B cell (primary cell): ENCODE measurements at regions not wholly inside any gene's neighbourhood (a gene's known extent, or its start where the extent isn't known, plus 50 kb on each side); places are given as distances from the start of the nearest gene placed in this dataset.

Experiments used
- ATAC-seq: fragments of 200-7000 bp; cut with Tn5 transposase; one replicate; pipeline ENCODE4 v1.10.0; 2021; ENCODE audit warnings: low read depth, mild to moderate bottlenecking, moderate number of reproducible peaks, moderate library complexity
- CTCF ChIA-PET: fragments of 350-600 bp; sonication (Branson Sonifier 250); formaldehyde crosslinking; loops from one replicate; lab custom pipeline; 2021; ENCODE audit warnings: antibody characterized with exemption, inconsistent platforms; lab: Charles Lee
- POLR2A ChIA-PET: fragments of 350-600 bp; sonication (Branson Sonifier 250); formaldehyde crosslinking; loops from one replicate; lab custom pipeline; 2021; ENCODE audit warnings: antibody characterized with exemption; lab: Charles Lee
- DNase-seq: peaks from one replicate; pipeline ENCODE4 v3.0.0; 2013
- H2AFZ ChIP-seq: 2 replicates; pipeline ENCODE4 v1.6.1; 2012; ENCODE audit warnings: mild to moderate bottlenecking, low read depth, low read length; ENCODE audit not compliant: insufficient read depth, poor library complexity, severe bottlenecking
- H3K27ac ChIP-seq, 2 donors: 1 replicate in 1 of 2; 2 replicates in 1 of 2; pipeline ENCODE4 v1.5.1; 2012 to 2013; ENCODE audit warnings: low read length in 2 of 2, mild to moderate bottlenecking in 2 of 2, moderate library complexity in 1 of 2
- H3K27me3 ChIP-seq, 4 experiments: fragments of 200-600 bp in 1 of 4; sonication (generic) in 1 of 4; replicated peaks in 1 of 4; 1 replicate in 2 of 4; 2 replicates in 2 of 4; pipeline versions ENCODE4 v1.6.1 to v1.7.0; 2013 to 2016; ENCODE audit warnings: low read length in 3 of 4, mild to moderate bottlenecking in 2 of 4, mixed read lengths in 1 of 4, moderate library complexity in 1 of 4; ENCODE audit not compliant: insufficient read depth in 4 of 4, control insufficient read depth in 3 of 4; ENCODE audit errors: control extremely low read depth in 1 of 4
- H3K36me3 ChIP-seq, 2 experiments: replicated peaks in 1 of 2; 1 replicate in 1 of 2; 2 replicates in 1 of 2; pipeline versions ENCODE4 v1.6.1 to v1.7.1; 2013; ENCODE audit warnings: low read length in 1 of 2; ENCODE audit not compliant: insufficient read depth in 2 of 2, control insufficient read depth in 1 of 2; ENCODE audit errors: control extremely low read depth in 1 of 2, extremely low read depth in 1 of 2
- H3K4me1 ChIP-seq, 2 donors: fragments of 200-600 bp in 1 of 2; sonication (generic) in 1 of 2; 1 replicate in 1 of 2; 2 replicates in 1 of 2; pipeline versions ENCODE4 v1.5.1 to v1.6.1; 2013 to 2017; ENCODE audit warnings: low read length in 2 of 2; ENCODE audit not compliant: control insufficient read depth in 2 of 2, insufficient read depth in 2 of 2
- H3K4me2 ChIP-seq: replicated peaks from 2 replicates; pipeline ENCODE3; 2012; ENCODE audit warnings: mild to moderate bottlenecking, low read depth, low read length; ENCODE audit not compliant: poor library complexity, severe bottlenecking
- H3K4me3 ChIP-seq, 5 experiments: fragments of 200-600 bp in 1 of 5; sonication (generic) in 1 of 5; 1 replicate in 3 of 5; 2 replicates in 2 of 5; pipeline versions ENCODE4 v1.5.1 to v1.7.0; 2011 to 2016; ENCODE audit warnings: low read length in 4 of 5, mild to moderate bottlenecking in 4 of 5, low read depth in 2 of 5, control low read depth in 1 of 5, moderate library complexity in 1 of 5; ENCODE audit not compliant: insufficient read depth in 1 of 5; ENCODE audit errors: control extremely low read depth in 1 of 5, extremely low read depth in 1 of 5
- H3K79me2 ChIP-seq: fragments of 200-600 bp; sonication (generic); one replicate; pipeline ENCODE4 v1.6.0; 2016; ENCODE audit warnings: low read length; ENCODE audit not compliant: control insufficient read depth, insufficient read depth
- H3K9ac ChIP-seq: fragments of 200-600 bp; sonication (generic); 2 replicates; pipeline ENCODE4 v1.6.1; 2017; ENCODE audit warnings: mild to moderate bottlenecking, low read length, moderate library complexity
- H3K9me3 ChIP-seq, 3 donors: one replicate each; pipeline versions ENCODE4 v1.6.1 to v1.7.1; 2013; ENCODE audit warnings: low read length in 2 of 3; ENCODE audit not compliant: control insufficient read depth in 2 of 3, insufficient read depth in 1 of 3; ENCODE audit errors: control extremely low read depth in 1 of 3
- H4K20me1 ChIP-seq: 2 replicates; pipeline ENCODE4 v1.6.0; 2012; ENCODE audit warnings: mild to moderate bottlenecking, low read length; ENCODE audit not compliant: insufficient read depth, control insufficient read depth, poor library complexity, severe bottlenecking
- H3K27ac Mint-ChIP-seq: one replicate; pipeline ENCODE4 v1.8.0; 2021; ENCODE audit warnings: mixed read lengths
- H3K27me3 Mint-ChIP-seq: one replicate; pipeline ENCODE4 v1.8.0; 2021; ENCODE audit warnings: mixed read lengths
- H3K4me1 Mint-ChIP-seq: one replicate; pipeline ENCODE4 v1.8.0; 2021; ENCODE audit warnings: mixed read lengths
- H3K4me3 Mint-ChIP-seq: one replicate; pipeline ENCODE4 v1.8.0; 2021; ENCODE audit warnings: mixed read lengths
- H3K9me3 Mint-ChIP-seq: one replicate; pipeline ENCODE4 v1.8.0; 2022; ENCODE audit warnings: mixed read lengths; ENCODE audit not compliant: insufficient read depth
- EZH2 ChIP-seq: IDR thresholded peaks from 2 replicates; pipeline ENCODE4 v1.6.1; 2012; ENCODE audit warnings: borderline replicate concordance, low read depth, mild to moderate bottlenecking, moderate library complexity, low read length; ENCODE audit not compliant: insufficient read depth, poor library complexity, severe bottlenecking
- WGBS: methylation state at CpG from one replicate; pipeline ENCODE4 v1.1.5; 2013; ENCODE audit warnings: missing lambda C conversion rate; ENCODE audit not compliant: insufficient coverage; 5-methylcytosine and 5-hydroxymethylcytosine counted together
- intact Hi-C: fragments of 100-400 bp; cut with micrococcal nuclease; formaldehyde crosslinking; loops from one replicate; pipeline ENCODE4 v1.10.0; 2022
- TF ChIP-seq, protein P1 (sequence below): fragments of 200-600 bp; IDR thresholded peaks from one replicate; pipeline ENCODE4 v1.8.0; 2022; ENCODE audit warnings: antibody characterized with exemption, mild to moderate bottlenecking

DNA sequence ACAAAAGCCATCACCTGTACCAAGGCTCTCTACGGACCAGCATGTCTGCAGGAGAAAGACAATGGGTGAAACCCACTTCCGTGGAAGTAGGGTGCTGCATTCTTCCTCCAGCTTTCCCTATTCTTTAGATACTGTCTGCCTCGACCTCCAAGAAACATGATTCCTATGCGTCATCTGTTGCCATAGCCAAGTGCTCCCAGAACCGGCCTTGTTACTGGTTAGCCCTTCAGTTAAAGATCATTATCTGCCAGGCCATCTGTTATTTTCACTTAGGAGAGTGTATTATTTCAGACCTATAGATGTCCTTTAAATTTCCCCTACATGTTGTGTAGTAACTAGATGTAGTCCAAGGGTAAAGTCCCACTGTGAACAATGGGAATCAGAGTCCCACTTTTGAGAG lies 89.0 kb upstream of the KIAA1217 start:
- WGBS = 77% methylated on average over 3 of the region's 5 CpGs
- ATAC-seq (no peak), DNase-seq (no peak)
- H3K9me3 Mint-ChIP-seq = no peaks in the 10 kb centered on the region
- Histone ChIP-seq H3K4me1 (no peaks in the 10 kb centered on the region), H3K27ac (no peak overlapping the region), H4K20me1 (no peaks in the 10 kb centered on the region), H3K9ac (no peak overlapping the region), H3K4me3 (no peak overlapping the region), H3K36me3 (no peaks in the 10 kb centered on the region), H3K27me3 (no peaks in the 10 kb centered on the region), H2AFZ (no peak overlapping the region), H3K9me3 (no peaks in the 10 kb centered on the region), H3K79me2 (no peaks in the 10 kb centered on the region), H3K4me2 (no peak overlapping the region)
- no peak overlapping the region for H3K27ac Mint-ChIP-seq
- H3K4me3 Mint-ChIP-seq = no peak overlapping the region
- H3K4me1 Mint-ChIP-seq = no peaks in the 10 kb centered on the region
- CTCF ChIA-PET = no interaction called here
- TF ChIP-seq EZH2 = no peak
- TF ChIP-seq, protein P1, sequence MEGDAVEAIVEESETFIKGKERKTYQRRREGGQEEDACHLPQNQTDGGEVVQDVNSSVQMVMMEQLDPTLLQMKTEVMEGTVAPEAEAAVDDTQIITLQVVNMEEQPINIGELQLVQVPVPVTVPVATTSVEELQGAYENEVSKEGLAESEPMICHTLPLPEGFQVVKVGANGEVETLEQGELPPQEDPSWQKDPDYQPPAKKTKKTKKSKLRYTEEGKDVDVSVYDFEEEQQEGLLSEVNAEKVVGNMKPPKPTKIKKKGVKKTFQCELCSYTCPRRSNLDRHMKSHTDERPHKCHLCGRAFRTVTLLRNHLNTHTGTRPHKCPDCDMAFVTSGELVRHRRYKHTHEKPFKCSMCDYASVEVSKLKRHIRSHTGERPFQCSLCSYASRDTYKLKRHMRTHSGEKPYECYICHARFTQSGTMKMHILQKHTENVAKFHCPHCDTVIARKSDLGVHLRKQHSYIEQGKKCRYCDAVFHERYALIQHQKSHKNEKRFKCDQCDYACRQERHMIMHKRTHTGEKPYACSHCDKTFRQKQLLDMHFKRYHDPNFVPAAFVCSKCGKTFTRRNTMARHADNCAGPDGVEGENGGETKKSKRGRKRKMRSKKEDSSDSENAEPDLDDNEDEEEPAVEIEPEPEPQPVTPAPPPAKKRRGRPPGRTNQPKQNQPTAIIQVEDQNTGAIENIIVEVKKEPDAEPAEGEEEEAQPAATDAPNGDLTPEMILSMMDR = no peak
- no peaks in the 10 kb centered on the region for H3K27me3 Mint-ChIP-seq
- POLR2A ChIA-PET = no interaction called here
- intact Hi-C loops = no loop called here

DNA sequence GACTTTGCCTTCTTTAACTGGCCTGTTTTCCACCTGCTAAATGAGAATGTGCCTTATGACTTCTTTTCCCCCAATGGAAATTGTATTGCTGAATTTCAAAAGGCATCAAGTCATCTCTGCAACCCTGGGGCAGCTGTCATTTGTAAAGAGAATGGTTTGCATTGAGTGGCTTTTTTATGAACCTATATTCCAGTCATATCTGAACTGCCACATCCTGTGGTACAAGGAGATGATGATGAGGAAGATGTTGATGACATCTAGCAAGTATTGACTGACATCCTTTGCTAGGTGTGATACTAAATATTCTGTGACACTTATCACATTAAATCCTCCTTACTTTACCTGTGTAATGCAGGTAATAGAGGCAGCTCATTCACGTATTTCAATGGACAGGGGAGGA lies 88.3 kb upstream of the KIAA1217 start:
- no peaks in the 10 kb centered on the region for H3K79me2 ChIP-seq
- H3K9me3 ChIP-seq = no peaks in the 10 kb centered on the region
- no peak overlapping the region for H3K4me3 ChIP-seq
- no peaks in the 10 kb centered on the region for H3K27me3 Mint-ChIP-seq
- H3K27ac Mint-ChIP-seq = no peak overlapping the region
- no CpG with 5 or more reads among the region's 1 CpG for WGBS
- H3K4me2 ChIP-seq = no peak overlapping the region
- H3K4me3 Mint-ChIP-seq = no peak overlapping the region
- H3K4me1 ChIP-seq = no peaks in the 10 kb centered on the region
- TF ChIP-seq EZH2 = no peak
- TF ChIP-seq, protein P1 = no peak
- no peak for DNase-seq
- H4K20me1 ChIP-seq = no peaks in the 10 kb centered on the region
- H2AFZ ChIP-seq = no peak overlapping the region
- intact Hi-C loops = no loop called here
- H3K36me3 ChIP-seq = no peaks in the 10 kb centered on the region
- ChIA-PET CTCF (no interaction called here), POLR2A (no interaction called here)
- ATAC-seq = no peak
- no peak overlapping the region for H3K27ac ChIP-seq
- no peaks in the 10 kb centered on the region for H3K4me1 Mint-ChIP-seq
- H3K9ac ChIP-seq = no peak overlapping the region
- no peaks in the 10 kb centered on the region for H3K9me3 Mint-ChIP-seq
- H3K27me3 ChIP-seq = no peaks in the 10 kb centered on the region
